SK-N-SH treated with all-trans-retinoic acid at 6 μM for 48 hours (cell line): ENCODE measurements at regions not wholly inside any gene's neighbourhood (a gene's known extent, or its start where the extent isn't known, plus 50 kb on each side); places are given as distances from the start of the nearest gene placed in this dataset.

Source experiments
- ATAC-seq: fragments of 200-7000 bp; cut with Tn5 transposase; 3 replicates; pipeline ENCODE4 v1.9.1; 2020; ENCODE audit warnings: mild to moderate bottlenecking, moderate library complexity
- ARNTL ChIP-seq: fragments of 450-650 bp; formaldehyde crosslinking; IDR thresholded peaks from 2 replicates; pipeline ENCODE4 v1.5.0; 2020; ENCODE audit warnings: low read depth, mild to moderate bottlenecking, moderate library complexity, borderline replicate concordance
- BACH2 ChIP-seq: fragments of 250-450 bp; sonication (Bioruptor Pico); IDR thresholded peaks from 2 replicates; pipeline ENCODE4 v1.9.0; 2021; ENCODE audit warnings: mild to moderate bottlenecking, borderline replicate concordance
- CREB5 ChIP-seq: fragments of 250-450 bp; sonication (Bioruptor Pico); IDR thresholded peaks from 2 replicates; pipeline ENCODE4 v1.5.1; 2020; ENCODE audit warnings: low read depth, mild to moderate bottlenecking, moderate library complexity
- CSDC2 ChIP-seq: fragments of 250-450 bp; sonication (Bioruptor Pico); IDR thresholded peaks from 2 replicates; pipeline ENCODE4 v1.5.0; 2020; ENCODE audit warnings: mild to moderate bottlenecking, moderate library complexity
- CSRNP3 ChIP-seq: fragments of 250-450 bp; sonication (Bioruptor Pico); IDR thresholded peaks from 2 replicates; pipeline ENCODE4 v1.5.1; 2021; ENCODE audit warnings: mild to moderate bottlenecking, moderate library complexity
- ESRRG ChIP-seq: fragments of 250-450 bp; sonication (Bioruptor Pico); IDR thresholded peaks from 2 replicates; pipeline ENCODE4 v1.6.1; 2021; ENCODE audit warnings: mild to moderate bottlenecking
- GLIS3 ChIP-seq: fragments of 250-450 bp; sonication (Bioruptor Pico); IDR thresholded peaks from 2 replicates; pipeline ENCODE4 v1.5.0; 2020; ENCODE audit warnings: mild to moderate bottlenecking, moderate library complexity
- ISL1 ChIP-seq: fragments of 250-450 bp; sonication (Bioruptor Pico); IDR thresholded peaks from 2 replicates; pipeline ENCODE4 v2.1.2; 2022; ENCODE audit warnings: mild to moderate bottlenecking, moderate library complexity
- OSR1 ChIP-seq: fragments of 250-450 bp; sonication (Bioruptor Pico); IDR thresholded peaks from 2 replicates; pipeline ENCODE4 v1.8.0; 2022; ENCODE audit warnings: moderate library complexity, mild to moderate bottlenecking, inconsistent platforms
- PPARA ChIP-seq: fragments of 250-450 bp; sonication (Bioruptor Pico); IDR thresholded peaks from 2 replicates; pipeline ENCODE4 v1.5.0; 2020; ENCODE audit warnings: mild to moderate bottlenecking, borderline replicate concordance
- RARB ChIP-seq: fragments of 250-450 bp; sonication (Bioruptor Pico); IDR thresholded peaks from 2 replicates; pipeline ENCODE4 v1.8.0; 2021; ENCODE audit warnings: mild to moderate bottlenecking, moderate library complexity
- SNAI2 ChIP-seq: fragments of 250-450 bp; sonication (Bioruptor Pico); IDR thresholded peaks from 2 replicates; pipeline ENCODE4 v1.5.0; 2020; ENCODE audit warnings: mild to moderate bottlenecking, moderate library complexity
- TCF4 ChIP-seq: fragments of 250-450 bp; sonication (Bioruptor Pico); IDR thresholded peaks from 2 replicates; pipeline ENCODE4 v1.8.0; 2021; ENCODE audit warnings: mild to moderate bottlenecking, moderate library complexity, borderline replicate concordance
- TOX ChIP-seq: fragments of 250-450 bp; sonication (Bioruptor Pico); IDR thresholded peaks from 2 replicates; pipeline ENCODE4 v1.8.0; 2021; ENCODE audit warnings: mild to moderate bottlenecking, moderate library complexity, borderline replicate concordance
- ZC3H10 ChIP-seq: fragments of 250-450 bp; sonication (Bioruptor Pico); IDR thresholded peaks from 2 replicates; pipeline ENCODE4 v1.5.1; 2021; ENCODE audit warnings: mild to moderate bottlenecking, moderate library complexity
- ZFP3 ChIP-seq: fragments of 250-450 bp; sonication (Bioruptor Pico); IDR thresholded peaks from 2 replicates; pipeline ENCODE4 v1.5.0; 2020; ENCODE audit warnings: mild to moderate bottlenecking, moderate library complexity
- ZFP30 ChIP-seq: fragments of 450-650 bp; formaldehyde crosslinking; IDR thresholded peaks from 2 replicates; pipeline ENCODE4 v1.5.0; 2022; ENCODE audit warnings: mild to moderate bottlenecking, moderate library complexity
- ZNF565 ChIP-seq: fragments of 450-650 bp; formaldehyde crosslinking; conservative IDR thresholded peaks from 2 replicates; pipeline ENCODE4 v1.5.0; 2020; ENCODE audit warnings: low read depth, mild to moderate bottlenecking, moderate library complexity
- ZNF70 ChIP-seq: fragments of 450-650 bp; formaldehyde crosslinking; IDR thresholded peaks from 2 replicates; pipeline ENCODE4 v1.5.0; 2020; ENCODE audit warnings: mild to moderate bottlenecking, moderate library complexity
- ZNF8 ChIP-seq: fragments of 450-650 bp; formaldehyde crosslinking; IDR thresholded peaks from 2 replicates; pipeline ENCODE4 v1.5.0; 2020; ENCODE audit warnings: mild to moderate bottlenecking, moderate library complexity
- TF ChIP-seq, protein P1 (sequence below): fragments of 250-450 bp; sonication (Bioruptor Pico); IDR thresholded peaks from 2 replicates; pipeline ENCODE4 v1.8.0; 2021; ENCODE audit warnings: low read depth, mild to moderate bottlenecking, moderate library complexity, borderline replicate concordance
- TF ChIP-seq, protein P2 (sequence below): fragments of 250-450 bp; sonication (Bioruptor Pico); IDR thresholded peaks from 2 replicates; pipeline ENCODE4 v1.5.0; 2020; ENCODE audit warnings: mild to moderate bottlenecking, moderate library complexity
- TF ChIP-seq, protein P3 (sequence below): fragments of 250-450 bp; sonication (Bioruptor Pico); IDR thresholded peaks from 2 replicates; pipeline ENCODE4 v1.8.0; 2020; ENCODE audit warnings: mild to moderate bottlenecking, moderate library complexity, borderline replicate concordance

- ATAC-seq, result no peak
- TF ChIP-seq ZFP30 (CRISPR knock-in tag) (no peak), TCF4 (CRISPR knock-in tag) (no peak), ARNTL (CRISPR knock-in tag) (no peak), BACH2 (CRISPR knock-in tag) (no peak), OSR1 (CRISPR knock-in tag) (no peak), ZNF565 (CRISPR knock-in tag) (no peak), TOX (CRISPR knock-in tag) (no peak), ZNF70 (CRISPR knock-in tag) (no peak), ZC3H10 (CRISPR knock-in tag) (no peak), CSRNP3 (CRISPR knock-in tag) (no peak), CSDC2 (CRISPR knock-in tag) (no peak)
Observed at GRCh38 chr6:9841886-9842725, 572.8 kb downstream of the TFAP2A start.

DNA sequence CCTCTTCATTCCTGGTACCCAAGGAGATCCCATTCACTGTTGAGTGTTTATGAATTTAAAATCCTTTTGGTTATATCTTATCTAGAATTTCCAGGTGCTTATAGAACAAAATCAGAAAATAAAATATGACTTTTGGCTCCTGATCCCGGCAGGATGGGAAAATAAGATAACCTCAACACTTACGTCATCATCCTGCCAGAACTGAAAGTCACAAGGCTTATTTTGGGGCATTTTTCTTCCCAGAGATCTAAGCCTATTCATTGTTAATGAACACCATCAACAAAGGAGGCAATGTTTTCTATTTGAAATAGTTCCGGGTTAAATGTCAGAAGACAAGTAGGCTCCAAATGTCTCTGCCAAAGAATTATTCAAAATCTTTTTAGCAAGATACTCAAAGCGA is 580.6 kb downstream of the TFAP2A start:
- ATAC-seq, result no peak
- no peak for TF ChIP-seq OSR1 (CRISPR knock-in tag)
- no peak for TF ChIP-seq BACH2 (CRISPR knock-in tag)
- no peak for TF ChIP-seq RARB (CRISPR knock-in tag)
- TF ChIP-seq ARNTL (CRISPR knock-in tag), result no peak
- no peak for TF ChIP-seq CREB5 (CRISPR knock-in tag)
- no peak for TF ChIP-seq GLIS3 (CRISPR knock-in tag)
- no peak for TF ChIP-seq CSDC2 (CRISPR knock-in tag)
- no peak for TF ChIP-seq TCF4 (CRISPR knock-in tag)
- TF ChIP-seq, protein P1, sequence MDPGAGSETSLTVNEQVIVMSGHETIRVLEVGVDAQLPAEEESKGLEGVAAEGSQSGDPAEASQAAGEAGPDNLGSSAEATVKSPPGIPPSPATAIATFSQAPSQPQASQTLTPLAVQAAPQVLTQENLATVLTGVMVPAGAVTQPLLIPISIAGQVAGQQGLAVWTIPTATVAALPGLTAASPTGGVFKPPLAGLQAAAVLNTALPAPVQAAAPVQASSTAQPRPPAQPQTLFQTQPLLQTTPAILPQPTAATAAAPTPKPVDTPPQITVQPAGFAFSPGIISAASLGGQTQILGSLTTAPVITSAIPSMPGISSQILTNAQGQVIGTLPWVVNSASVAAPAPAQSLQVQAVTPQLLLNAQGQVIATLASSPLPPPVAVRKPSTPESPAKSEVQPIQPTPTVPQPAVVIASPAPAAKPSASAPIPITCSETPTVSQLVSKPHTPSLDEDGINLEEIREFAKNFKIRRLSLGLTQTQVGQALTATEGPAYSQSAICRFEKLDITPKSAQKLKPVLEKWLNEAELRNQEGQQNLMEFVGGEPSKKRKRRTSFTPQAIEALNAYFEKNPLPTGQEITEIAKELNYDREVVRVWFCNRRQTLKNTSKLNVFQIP (CRISPR knock-in tag), result no peak
- TF ChIP-seq ZNF565 (CRISPR knock-in tag), result no peak
- no peak for TF ChIP-seq ZFP3 (CRISPR knock-in tag)
- TF ChIP-seq SNAI2 (CRISPR knock-in tag), result no peak
- no peak for TF ChIP-seq ZFP30 (CRISPR knock-in tag)
- TF ChIP-seq ZNF70 (CRISPR knock-in tag), result no peak
- no peak for TF ChIP-seq ISL1 (CRISPR knock-in tag)
- no peak for TF ChIP-seq TOX (CRISPR knock-in tag)
- TF ChIP-seq, protein P2, sequence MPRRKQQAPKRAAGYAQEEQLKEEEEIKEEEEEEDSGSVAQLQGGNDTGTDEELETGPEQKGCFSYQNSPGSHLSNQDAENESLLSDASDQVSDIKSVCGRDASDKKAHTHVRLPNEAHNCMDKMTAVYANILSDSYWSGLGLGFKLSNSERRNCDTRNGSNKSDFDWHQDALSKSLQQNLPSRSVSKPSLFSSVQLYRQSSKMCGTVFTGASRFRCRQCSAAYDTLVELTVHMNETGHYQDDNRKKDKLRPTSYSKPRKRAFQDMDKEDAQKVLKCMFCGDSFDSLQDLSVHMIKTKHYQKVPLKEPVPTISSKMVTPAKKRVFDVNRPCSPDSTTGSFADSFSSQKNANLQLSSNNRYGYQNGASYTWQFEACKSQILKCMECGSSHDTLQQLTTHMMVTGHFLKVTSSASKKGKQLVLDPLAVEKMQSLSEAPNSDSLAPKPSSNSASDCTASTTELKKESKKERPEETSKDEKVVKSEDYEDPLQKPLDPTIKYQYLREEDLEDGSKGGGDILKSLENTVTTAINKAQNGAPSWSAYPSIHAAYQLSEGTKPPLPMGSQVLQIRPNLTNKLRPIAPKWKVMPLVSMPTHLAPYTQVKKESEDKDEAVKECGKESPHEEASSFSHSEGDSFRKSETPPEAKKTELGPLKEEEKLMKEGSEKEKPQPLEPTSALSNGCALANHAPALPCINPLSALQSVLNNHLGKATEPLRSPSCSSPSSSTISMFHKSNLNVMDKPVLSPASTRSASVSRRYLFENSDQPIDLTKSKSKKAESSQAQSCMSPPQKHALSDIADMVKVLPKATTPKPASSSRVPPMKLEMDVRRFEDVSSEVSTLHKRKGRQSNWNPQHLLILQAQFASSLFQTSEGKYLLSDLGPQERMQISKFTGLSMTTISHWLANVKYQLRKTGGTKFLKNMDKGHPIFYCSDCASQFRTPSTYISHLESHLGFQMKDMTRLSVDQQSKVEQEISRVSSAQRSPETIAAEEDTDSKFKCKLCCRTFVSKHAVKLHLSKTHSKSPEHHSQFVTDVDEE (CRISPR knock-in tag), result no peak
- TF ChIP-seq PPARA (CRISPR knock-in tag), result no peak
- TF ChIP-seq, all 23 proteins: peak for 0

DNA sequence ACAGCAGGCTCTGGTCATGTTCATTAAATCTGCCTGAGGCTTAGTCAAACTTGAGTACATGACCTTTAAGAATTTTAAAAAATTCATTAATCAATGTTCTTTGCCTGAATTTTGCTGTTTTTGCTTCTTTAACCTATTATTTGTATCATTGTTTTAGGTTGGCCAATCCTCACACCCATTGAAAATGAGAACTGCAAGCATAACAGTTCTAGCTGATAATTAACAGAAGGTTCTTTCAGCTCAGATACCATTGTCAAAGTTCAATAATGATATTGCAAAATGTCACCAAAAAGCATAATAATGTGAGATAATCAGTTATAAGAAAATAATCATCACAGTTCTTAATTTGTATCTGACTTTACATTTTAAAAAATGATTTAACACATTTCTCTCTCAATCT is 583.1 kb downstream of the TFAP2A start:
- ATAC-seq, result no peak

More for the DNA sequence above, 583.1 kb downstream of the TFAP2A start:
- TF ChIP-seq ESRRG (no peak), GLIS3 (CRISPR knock-in tag) (no peak), ZFP3 (CRISPR knock-in tag) (no peak), ZNF565 (CRISPR knock-in tag) (no peak), CREB5 (CRISPR knock-in tag) (no peak), ZNF70 (CRISPR knock-in tag) (no peak), ZNF8 (CRISPR knock-in tag) (no peak), CSDC2 (CRISPR knock-in tag) (no peak)
- TF ChIP-seq, protein P3, sequence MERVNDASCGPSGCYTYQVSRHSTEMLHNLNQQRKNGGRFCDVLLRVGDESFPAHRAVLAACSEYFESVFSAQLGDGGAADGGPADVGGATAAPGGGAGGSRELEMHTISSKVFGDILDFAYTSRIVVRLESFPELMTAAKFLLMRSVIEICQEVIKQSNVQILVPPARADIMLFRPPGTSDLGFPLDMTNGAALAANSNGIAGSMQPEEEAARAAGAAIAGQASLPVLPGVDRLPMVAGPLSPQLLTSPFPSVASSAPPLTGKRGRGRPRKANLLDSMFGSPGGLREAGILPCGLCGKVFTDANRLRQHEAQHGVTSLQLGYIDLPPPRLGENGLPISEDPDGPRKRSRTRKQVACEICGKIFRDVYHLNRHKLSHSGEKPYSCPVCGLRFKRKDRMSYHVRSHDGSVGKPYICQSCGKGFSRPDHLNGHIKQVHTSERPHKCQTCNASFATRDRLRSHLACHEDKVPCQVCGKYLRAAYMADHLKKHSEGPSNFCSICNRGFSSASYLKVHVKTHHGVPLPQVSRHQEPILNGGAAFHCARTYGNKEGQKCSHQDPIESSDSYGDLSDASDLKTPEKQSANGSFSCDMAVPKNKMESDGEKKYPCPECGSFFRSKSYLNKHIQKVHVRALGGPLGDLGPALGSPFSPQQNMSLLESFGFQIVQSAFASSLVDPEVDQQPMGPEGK (CRISPR knock-in tag), result no peak
- TF ChIP-seq, protein P2 (CRISPR knock-in tag), result no peak
